ENCODE measurements at regions not wholly inside any gene's neighbourhood (a gene's known extent, or its start where the extent isn't known, plus 50 kb on each side); places are given as distances from the start of the nearest gene placed in this dataset.

DNA sequence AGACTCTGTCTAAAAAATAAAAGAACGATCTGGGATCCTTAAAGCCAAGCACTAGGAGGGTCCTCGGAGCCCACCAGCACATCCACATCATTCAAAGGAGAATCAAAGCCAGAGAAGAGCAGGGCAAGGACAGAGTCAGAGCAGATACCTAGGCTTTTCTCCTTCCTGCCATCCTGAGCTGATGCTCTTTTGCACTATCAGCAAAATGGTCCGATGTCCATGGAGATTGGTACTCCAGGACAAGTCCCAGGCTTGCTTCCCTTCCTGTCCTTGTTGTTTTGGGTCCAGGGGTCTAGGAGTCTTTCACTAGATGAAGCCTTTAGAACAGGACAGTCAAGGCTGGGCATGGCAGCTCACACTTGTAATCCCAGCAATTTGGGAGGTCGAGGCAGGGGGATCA lies 58.0 kb upstream of the ELN start:
- H3K4me3 Mint-ChIP-seq (ENCODE audit: unreplicated experiment): no peak overlapping the region
- peaks cover 11% of the 10 kb centered on the region for H3K9me3 Mint-ChIP-seq (ENCODE audit: unreplicated experiment)
- Histone ChIP-seq H3K9me3 (no peaks in the 10 kb centered on the region; the same call in 1 of the 2 replicates), H3K4me3 (ENCODE audit: low read depth, low read length) (no peak overlapping the region), H3K4me1 (no peaks in the 10 kb centered on the region), H3K36me3 (ENCODE audit: control insufficient read depth, insufficient read depth, low read length) (no peaks in the 10 kb centered on the region), H3K27me3 (replicated peaks; ENCODE audit: control insufficient read depth, insufficient read depth, low read length) (no peaks in the 10 kb centered on the region)
- no peak for DNase-seq
- no peak overlapping the region for H3K27ac Mint-ChIP-seq (ENCODE audit: unreplicated experiment)
- intact Hi-C loops (cut with micrococcal nuclease; ENCODE audit: unreplicated experiment): no loop called here
- no peaks in the 10 kb centered on the region for H3K4me1 Mint-ChIP-seq (ENCODE audit: low read depth, unreplicated experiment)
- TF ChIP-seq, protein P1, sequence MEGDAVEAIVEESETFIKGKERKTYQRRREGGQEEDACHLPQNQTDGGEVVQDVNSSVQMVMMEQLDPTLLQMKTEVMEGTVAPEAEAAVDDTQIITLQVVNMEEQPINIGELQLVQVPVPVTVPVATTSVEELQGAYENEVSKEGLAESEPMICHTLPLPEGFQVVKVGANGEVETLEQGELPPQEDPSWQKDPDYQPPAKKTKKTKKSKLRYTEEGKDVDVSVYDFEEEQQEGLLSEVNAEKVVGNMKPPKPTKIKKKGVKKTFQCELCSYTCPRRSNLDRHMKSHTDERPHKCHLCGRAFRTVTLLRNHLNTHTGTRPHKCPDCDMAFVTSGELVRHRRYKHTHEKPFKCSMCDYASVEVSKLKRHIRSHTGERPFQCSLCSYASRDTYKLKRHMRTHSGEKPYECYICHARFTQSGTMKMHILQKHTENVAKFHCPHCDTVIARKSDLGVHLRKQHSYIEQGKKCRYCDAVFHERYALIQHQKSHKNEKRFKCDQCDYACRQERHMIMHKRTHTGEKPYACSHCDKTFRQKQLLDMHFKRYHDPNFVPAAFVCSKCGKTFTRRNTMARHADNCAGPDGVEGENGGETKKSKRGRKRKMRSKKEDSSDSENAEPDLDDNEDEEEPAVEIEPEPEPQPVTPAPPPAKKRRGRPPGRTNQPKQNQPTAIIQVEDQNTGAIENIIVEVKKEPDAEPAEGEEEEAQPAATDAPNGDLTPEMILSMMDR (IDR thresholded peaks at IDR 0.05; ENCODE audit: insufficient read depth in 1 of 2, low read depth in 1 of 2, low read length in 1 of 2, severe bottlenecking in 1 of 2, unreplicated experiment in 1 of 2): no peak
- no peaks in the 10 kb centered on the region for H3K27me3 Mint-ChIP-seq (ENCODE audit: insufficient read depth, unreplicated experiment)
- ChIA-PET CTCF (no interaction called here), POLR2A (no interaction called here)
- H3K36me3 Mint-ChIP-seq (ENCODE audit: insufficient read depth, unreplicated experiment): no peaks in the 10 kb centered on the region
- BruUV-seq (replicated peaks): no TSS peak

GRCh38 chr7:73970801-73971229 lies 57.2 kb upstream of the ELN start:
- DNase-seq: no peak
- H3K27me3 ChIP-seq (replicated peaks; ENCODE audit: control insufficient read depth, insufficient read depth, low read length): no peaks in the 10 kb centered on the region
- ChIA-PET CTCF (interaction anchor here (1.2 kb wide), 1 partner anchor 80 kb away, joined by 3 read pairs; no protein-coding TSS in a partner anchor), POLR2A (no interaction called here)
- no peak overlapping the region for H3K4me3 ChIP-seq (ENCODE audit: low read depth, low read length)
- no TSS peak for BruUV-seq (replicated peaks)
- intact Hi-C loops (cut with micrococcal nuclease; ENCODE audit: unreplicated experiment): no loop called here
- no peaks in the 10 kb centered on the region for H3K36me3 ChIP-seq (ENCODE audit: control insufficient read depth, insufficient read depth, low read length)
- H3K9me3 ChIP-seq: no peaks in the 10 kb centered on the region; the same call in 1 of the 2 replicates
- Mint-ChIP-seq H3K27me3 (ENCODE audit: insufficient read depth, unreplicated experiment) (no peaks in the 10 kb centered on the region), H3K4me3 (ENCODE audit: unreplicated experiment) (no peak overlapping the region), H3K36me3 (ENCODE audit: insufficient read depth, unreplicated experiment) (no peaks in the 10 kb centered on the region), H3K9me3 (ENCODE audit: unreplicated experiment) (peaks cover 11% of the 10 kb centered on the region), H3K4me1 (ENCODE audit: low read depth, unreplicated experiment) (no peaks in the 10 kb centered on the region), H3K27ac (ENCODE audit: unreplicated experiment) (no peak overlapping the region)
- no peaks in the 10 kb centered on the region for H3K4me1 ChIP-seq
- TF ChIP-seq, protein P1 (IDR thresholded peaks at IDR 0.05; ENCODE audit: insufficient read depth in 1 of 2, low read depth in 1 of 2, low read length in 1 of 2, severe bottlenecking in 1 of 2, unreplicated experiment in 1 of 2): no peak

GRCh38 chr7:73971322-73971703 lies 56.7 kb upstream of the ELN start:
- Mint-ChIP-seq H3K4me1 (ENCODE audit: low read depth, unreplicated experiment) (no peaks in the 10 kb centered on the region), H3K27me3 (ENCODE audit: insufficient read depth, unreplicated experiment) (no peaks in the 10 kb centered on the region), H3K9me3 (ENCODE audit: unreplicated experiment) (peaks cover 11% of the 10 kb centered on the region), H3K4me3 (ENCODE audit: unreplicated experiment) (no peak overlapping the region), H3K27ac (ENCODE audit: unreplicated experiment) (no peak overlapping the region), H3K36me3 (ENCODE audit: insufficient read depth, unreplicated experiment) (no peaks in the 10 kb centered on the region)
- POLR2A ChIA-PET: no interaction called here
- TF ChIP-seq, protein P1 (IDR thresholded peaks at IDR 0.05; ENCODE audit: insufficient read depth in 1 of 2, low read depth in 1 of 2, low read length in 1 of 2, severe bottlenecking in 1 of 2, unreplicated experiment in 1 of 2): no peak
- no peak overlapping the region for H3K4me3 ChIP-seq (ENCODE audit: low read depth, low read length)
- no TSS peak for BruUV-seq (replicated peaks)
- no peaks in the 10 kb centered on the region for H3K27me3 ChIP-seq (replicated peaks; ENCODE audit: control insufficient read depth, insufficient read depth, low read length)
- H3K4me1 ChIP-seq: no peaks in the 10 kb centered on the region
- no peak for DNase-seq
- CTCF ChIA-PET: interaction anchor here (1.2 kb wide), 1 partner anchor 80 kb away, joined by 3 read pairs; no protein-coding TSS in a partner anchor
- intact Hi-C loops (cut with micrococcal nuclease; ENCODE audit: unreplicated experiment): no loop called here
- no peaks in the 10 kb centered on the region; the same call in 1 of the 2 replicates for H3K9me3 ChIP-seq
- H3K36me3 ChIP-seq (ENCODE audit: control insufficient read depth, insufficient read depth, low read length): no peaks in the 10 kb centered on the region
